ENCODE measurements at regions not wholly inside any gene's neighbourhood (a gene's known extent, or its start where the extent isn't known, plus 50 kb on each side); places are given as distances from the start of the nearest gene placed in this dataset.

- no peak for TF ChIP-seq POLR2A (IDR thresholded peaks at IDR 0.05)
- TF ChIP-seq, protein P1, sequence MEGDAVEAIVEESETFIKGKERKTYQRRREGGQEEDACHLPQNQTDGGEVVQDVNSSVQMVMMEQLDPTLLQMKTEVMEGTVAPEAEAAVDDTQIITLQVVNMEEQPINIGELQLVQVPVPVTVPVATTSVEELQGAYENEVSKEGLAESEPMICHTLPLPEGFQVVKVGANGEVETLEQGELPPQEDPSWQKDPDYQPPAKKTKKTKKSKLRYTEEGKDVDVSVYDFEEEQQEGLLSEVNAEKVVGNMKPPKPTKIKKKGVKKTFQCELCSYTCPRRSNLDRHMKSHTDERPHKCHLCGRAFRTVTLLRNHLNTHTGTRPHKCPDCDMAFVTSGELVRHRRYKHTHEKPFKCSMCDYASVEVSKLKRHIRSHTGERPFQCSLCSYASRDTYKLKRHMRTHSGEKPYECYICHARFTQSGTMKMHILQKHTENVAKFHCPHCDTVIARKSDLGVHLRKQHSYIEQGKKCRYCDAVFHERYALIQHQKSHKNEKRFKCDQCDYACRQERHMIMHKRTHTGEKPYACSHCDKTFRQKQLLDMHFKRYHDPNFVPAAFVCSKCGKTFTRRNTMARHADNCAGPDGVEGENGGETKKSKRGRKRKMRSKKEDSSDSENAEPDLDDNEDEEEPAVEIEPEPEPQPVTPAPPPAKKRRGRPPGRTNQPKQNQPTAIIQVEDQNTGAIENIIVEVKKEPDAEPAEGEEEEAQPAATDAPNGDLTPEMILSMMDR (IDR thresholded peaks at IDR 0.05), result no peak
These were observed 168.8 kb upstream of the PPP2R2D start for GRCh38 chr10:131731780-131732630.
